HT-29 (cell line): ENCODE measurements at regions not wholly inside any gene's neighbourhood (a gene's known extent, or its start where the extent isn't known, plus 50 kb on each side); places are given as distances from the start of the nearest gene placed in this dataset.
"Not testable (repeated sequence)": the region's sequence is repeated elsewhere in the genome, so short reads cannot be mapped to it uniquely, and the experiment has no call there.

Source experiments
- DNase-seq: peaks from one replicate; pipeline ENCODE4 v3.0.0-alpha.2; 2015; ENCODE audit warnings: low spot score

DNA sequence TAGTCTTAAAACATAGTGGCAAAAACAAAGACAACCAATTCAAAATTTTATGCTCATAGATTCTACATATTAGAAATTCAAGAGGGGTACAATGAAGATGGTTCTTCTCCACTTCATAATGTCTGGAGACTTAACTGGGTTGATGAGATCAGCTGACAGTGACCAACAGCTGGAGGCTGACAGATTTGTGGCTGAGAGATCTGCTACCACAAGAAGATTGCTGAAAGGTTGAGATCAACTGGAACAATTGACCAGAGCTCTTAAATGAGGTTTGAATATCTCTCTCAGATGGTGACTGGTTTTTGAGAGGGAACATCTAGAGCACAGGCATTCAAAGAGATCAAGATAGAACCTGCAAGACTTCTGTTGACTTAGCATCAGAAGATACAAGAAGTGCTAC lies 254.1 kb upstream of the ARPP21 start:
- no peak for DNase-seq

DNA sequence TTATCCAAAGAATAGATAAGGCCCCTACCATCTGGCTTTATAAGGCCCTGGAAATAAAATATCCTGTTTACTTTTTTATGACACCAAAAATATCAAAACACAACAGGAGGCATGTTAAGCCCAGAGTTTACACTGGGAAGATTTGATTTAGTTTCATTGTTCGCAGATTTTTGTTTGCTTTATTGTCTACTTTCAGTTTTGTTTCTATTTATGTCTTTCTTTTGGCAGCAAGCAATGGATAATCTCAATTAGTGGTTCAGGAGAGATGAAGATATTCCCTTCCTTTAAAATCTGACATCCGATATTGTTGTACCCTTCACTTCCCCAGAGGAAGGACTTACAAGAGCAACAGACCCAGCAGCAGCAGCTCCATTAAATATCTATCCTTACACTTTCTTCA lies 249.4 kb upstream of the ARPP21 start:
- DNase-seq = no peak

DNA sequence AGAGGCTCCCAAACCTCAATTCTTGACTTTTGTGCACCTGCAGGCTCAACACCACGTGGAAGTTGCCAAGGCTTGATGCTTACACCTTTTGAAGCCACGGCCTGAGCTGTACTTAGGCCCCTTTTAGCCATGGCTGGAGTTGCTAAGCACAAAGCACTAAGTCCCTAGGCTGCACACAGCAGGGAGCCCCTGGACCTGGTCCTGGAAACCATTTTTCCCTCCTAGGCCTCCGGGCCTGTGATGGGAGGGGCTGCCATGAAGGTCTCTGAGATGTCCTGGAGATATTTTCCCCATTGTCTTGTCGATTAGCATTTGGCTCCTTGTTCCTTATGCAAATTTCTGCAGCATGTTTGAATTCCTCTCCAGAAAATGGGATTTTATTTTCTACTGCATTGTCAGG lies 247.1 kb upstream of the ARPP21 start:
- no peak for DNase-seq

DNA sequence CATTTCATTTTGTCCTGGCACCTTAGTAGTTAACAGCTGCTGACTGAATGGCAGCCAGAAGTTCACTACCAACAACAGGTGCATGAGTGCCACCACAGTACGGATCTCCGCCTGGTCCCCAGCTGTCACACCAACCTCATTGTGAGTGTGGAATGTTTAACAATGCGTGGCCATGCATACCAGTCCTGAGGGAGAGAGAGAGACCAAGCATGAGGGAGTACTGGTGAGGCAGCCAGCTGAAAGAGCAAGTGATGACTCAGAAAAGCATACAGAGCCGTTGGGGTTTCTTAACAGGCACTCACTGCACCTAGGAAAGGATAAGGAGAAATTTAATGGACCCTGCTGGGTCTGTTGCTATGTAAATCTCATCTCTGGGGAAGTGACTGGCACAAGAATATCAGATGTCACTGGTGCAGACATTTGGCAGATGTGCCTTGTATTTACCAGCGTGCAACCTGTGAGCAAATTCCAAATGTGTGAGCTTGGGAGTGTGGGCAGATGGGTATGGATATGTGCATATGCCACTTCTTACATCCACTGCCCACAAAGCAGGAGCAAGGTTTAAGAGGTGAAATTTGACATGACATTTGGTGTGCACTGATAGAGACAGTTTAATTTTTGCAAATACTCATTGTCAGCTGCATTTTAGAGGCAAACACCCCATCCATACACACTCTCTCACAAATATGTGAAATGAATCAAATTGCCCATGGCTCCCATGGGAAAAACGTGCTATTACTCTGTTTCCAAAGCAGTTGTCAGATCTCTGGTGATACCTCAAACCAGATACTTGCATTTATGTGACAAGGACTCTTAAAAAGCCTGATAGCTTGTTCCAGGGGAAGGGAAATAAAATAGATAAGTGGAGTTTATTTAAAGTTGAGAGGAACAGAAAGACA lies 245.2 kb upstream of the ARPP21 start:
- DNase-seq = no peak

DNA sequence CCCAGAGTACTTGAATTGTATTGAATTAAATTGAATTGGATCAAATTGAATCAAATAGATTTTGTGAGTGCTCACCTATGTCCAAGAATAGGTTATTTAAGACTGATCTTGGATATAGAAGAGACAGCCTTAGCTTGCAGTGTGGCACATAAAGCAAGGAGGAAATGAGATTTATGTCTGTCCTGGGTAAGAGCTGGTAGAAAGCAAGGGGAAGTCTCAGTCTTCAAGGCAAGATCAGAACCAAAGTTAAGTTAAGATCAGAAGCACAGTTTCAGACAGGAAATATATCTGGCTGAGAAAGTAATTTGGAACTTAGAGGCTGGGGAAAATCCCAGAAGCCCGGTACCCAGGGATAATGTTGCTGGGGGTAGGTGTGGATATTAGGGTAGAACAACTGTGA lies 244.4 kb upstream of the ARPP21 start:
- no peak for DNase-seq

DNA sequence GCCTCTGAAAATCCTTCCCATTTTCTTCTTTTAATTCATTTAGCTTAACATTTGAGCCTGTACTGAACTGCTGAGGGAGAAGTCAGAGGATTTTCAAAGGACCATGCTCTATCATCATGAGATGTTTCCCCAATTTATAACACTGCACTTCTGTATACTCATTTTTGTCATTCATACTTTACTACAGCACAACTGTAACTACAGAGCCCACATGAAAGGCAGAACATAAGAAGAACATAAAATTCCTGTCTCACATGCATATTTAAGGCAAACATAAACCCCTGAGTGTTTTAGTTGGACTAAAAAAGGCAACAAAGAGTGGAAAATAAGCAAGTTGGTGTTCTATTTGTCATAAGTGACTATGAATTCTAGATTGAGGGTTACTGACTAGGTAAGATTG lies 237.7 kb upstream of the ARPP21 start:
- DNase-seq = no peak

DNA sequence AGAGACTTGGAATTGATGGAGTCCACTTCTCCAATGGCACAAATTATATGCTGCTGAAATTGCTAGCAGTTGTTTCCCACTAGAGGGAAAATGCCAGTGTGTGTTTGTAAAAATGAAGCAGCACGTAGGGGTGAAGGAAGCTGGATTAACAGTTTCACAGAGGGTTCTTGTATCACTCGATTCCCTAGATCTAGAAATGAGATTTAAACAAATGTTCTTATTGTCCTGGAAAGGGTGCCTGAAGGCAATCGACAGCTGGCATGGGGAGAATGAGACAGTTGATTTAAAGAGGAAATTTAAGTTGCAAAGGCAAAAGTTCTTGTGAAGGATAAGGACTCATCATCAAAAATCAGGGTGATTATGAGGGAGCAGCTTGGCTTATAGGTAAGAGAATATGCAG lies 234.8 kb upstream of the ARPP21 start:
- no peak for DNase-seq

DNA sequence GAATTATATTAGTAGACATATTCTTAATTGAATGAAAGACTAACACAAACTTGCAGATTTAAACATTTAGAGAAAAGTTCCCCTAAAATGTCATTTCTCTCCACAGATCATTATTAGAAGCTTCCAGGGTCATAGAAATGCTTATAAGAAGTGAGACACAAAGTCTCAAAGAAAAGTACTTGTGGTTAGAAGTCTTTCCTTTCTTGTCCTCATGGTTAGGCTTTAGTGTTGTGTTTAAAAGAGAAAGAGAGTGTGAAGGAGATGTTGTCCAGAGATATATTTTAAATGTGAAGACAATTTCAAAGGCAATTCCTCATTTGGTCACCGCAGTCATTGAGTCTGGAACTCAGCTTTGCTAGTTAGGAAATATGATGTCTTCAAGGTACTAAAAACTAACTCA lies 230.4 kb upstream of the ARPP21 start:
- DNase-seq = no peak

DNA sequence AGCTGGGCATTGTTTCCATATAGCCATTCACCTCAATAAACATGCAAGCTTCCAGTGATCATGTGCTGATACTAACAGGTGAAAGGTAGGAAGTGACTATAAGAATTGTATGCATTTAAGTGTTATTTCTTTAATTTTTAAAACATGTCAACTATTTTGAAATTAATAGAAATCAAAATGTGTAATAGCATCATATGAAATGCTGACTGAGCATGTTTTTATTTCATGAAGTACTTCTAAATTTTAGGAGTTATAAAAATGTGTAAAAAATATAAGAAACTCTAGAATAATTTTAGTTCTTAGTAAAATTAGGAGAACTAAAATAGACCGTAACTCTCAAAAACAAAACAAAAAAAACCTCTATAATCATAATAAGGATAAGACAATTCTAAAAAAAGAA lies 229.3 kb upstream of the ARPP21 start:
- DNase-seq = no peak

DNA sequence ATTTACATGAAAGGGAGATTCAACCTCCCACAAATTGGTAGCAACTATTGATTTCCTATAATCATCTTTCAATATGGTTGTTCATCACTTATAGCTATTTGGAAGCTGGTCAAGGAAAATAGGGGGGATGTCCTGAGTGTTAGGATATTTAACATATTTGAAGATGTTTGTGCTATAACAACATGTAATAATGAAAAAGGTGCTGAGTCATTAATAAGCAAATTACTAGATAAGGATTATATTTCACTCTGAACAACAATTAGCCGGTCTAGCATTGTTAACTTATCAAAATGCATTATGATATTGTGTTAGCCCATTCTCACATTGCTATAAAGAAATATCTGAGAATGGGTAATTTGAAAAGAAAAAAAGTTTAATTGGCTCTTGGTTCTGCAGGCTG lies 225.8 kb upstream of the ARPP21 start:
- DNase-seq = no peak

DNA sequence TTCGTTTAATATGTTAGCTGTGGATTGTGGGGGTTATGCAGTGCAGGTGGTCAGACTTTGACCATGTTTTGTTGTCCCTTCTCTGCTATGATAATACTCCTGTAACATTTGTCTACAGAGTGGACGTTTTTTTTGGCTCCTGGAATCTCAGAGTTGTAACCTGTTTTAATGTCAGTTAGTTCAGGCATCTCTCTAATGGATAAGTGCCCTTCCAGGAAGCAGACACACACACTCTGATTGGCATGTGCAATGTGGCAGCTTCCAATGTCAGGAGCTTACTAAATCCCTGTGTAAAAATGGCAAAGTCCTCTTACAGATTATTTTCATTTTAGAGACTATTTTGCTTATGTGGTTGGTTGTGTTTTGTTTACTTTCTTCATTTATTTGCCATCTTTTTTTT lies 222.2 kb upstream of the ARPP21 start:
- DNase-seq = no peak

DNA sequence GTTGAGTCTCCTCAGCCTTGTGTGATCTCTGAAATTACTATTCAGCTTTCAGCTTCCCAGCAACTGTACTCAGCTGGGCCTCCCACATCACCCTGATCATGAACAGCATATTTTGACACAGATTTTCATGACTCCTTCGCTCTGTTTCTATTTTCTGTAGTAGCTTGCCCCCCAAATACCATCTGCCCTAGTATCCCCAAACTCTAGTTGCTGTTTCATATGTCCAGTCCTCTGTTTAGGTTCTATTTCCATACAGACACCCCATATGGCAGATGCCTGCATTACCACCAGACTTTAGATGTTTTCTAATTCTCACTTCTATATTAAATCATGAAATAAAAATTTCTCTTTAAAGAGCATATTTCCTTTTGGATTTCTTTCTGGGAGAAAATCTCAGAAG lies 217.2 kb upstream of the ARPP21 start:
- DNase-seq = no peak

DNA sequence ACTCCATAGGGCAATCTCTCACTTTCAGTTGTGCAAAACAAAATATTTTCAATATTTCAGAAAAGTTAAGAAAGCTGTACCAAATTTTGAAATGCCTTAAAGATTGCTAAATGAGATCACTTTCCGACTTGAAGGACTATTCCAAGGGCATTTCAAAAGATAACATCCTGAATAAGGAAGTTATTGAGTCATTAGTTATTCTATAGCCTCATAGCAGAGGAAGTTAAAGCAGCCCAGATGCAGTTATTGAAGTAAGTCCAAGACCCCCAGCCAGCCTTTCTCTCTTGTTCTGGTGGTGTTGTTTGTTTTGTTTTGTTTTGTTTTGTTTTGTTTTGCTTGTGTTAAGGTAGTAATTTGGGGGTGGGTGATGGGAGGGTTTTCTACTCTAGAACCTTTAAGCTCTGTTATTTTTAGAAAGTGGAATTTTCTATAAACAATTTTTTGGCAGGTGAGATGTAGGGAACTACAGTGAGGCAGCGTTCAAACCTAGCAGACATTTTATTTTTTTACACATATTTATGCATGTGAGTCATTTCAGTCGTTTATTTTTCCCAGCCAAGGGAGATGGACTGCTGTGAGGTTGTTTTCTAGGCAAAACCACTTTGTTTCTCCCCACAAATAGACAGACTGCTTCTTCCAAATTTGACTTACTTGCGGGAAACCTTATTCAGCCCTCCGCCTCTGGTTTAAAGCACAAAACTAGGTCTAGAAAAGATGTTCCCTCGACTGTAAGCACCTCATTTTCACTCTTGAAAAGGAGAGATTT lies 216.3 kb upstream of the ARPP21 start:
- no peak for DNase-seq

DNA sequence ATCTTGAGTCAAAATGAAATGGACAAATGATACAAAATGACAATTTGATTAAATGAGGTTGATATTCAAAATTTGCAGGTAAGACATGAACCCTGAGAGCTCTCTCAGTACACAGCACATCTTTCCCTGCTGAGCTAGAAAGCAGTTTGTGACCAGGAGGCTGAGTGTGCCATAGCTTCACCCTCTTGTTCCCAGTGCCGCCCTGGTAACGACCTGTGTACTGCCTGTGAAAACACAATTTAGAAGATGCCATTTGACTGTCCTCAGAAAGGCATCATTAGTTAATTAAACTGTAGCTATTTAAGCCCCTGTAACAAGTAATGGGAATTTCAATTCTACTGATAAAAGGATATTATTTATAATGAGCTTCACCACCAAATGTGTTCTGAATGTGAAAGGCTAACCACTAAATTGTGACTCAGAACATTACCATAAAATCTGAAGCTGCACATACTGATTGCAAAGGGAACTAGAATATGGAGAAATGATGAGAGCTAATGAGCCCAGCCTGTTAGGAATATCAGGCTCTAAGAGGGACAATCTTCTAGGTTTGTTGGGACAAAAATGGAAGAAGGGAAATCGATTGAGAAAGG lies 212.9 kb upstream of the ARPP21 start:
- DNase-seq = no peak

DNA sequence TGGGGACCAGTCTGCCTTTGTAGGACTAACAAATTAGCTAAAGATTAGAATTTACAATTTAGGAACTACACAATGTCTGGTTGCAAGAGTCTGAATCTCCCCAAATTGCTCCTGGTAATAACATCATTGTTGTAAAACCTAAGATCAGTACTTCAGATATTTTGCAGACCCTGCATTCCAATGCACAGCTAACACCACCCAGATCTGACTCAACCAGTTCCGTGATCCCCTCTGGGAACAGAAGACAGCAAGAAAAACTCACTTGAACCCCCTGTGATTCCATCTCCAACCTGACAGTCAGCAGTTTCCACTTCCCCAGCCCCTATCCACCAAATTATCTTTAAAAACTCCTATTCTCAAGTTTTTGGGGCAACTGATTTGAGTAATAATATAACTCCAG lies 201.9 kb upstream of the ARPP21 start:
- DNase-seq = no peak

DNA sequence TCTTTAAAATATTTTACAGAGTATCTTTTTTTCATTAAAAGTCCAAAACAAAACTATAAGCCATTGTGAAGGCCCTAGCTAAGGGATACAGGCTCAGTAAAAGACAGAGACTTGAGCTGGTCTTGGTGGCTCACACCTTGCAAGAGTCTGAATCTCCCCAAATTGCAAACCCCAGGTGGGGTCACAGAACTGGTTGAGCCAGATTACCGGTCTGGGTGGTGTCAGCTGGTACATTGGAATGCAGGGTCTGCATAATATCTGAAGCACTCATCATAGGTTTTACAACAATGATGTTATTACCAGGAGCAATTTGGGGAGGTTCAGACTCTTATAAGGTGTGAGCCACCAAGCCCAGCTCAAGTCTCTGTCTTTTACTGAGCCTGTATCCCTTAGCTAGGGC lies 201.2 kb upstream of the ARPP21 start:
- DNase-seq = no peak

DNA sequence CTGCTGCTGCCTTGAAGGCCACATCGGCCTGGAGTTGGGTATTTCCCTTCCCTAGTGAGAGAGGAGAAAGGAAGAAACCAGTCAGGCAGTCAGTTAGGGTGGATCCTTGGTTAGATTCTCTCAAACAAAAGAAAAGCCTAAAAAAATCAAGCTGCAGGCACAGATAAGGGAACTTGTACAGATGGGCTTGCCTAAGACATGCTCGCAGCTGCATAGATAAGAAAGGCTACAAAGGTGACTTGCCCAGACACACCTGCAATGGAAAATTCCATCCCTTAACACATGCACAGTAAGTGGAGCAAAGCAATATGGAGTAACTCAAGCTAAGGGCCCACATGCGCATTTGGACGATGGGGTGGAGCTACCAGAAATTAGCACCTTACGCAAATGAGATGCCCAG lies 199.7 kb upstream of the ARPP21 start:
- no peak for DNase-seq

DNA sequence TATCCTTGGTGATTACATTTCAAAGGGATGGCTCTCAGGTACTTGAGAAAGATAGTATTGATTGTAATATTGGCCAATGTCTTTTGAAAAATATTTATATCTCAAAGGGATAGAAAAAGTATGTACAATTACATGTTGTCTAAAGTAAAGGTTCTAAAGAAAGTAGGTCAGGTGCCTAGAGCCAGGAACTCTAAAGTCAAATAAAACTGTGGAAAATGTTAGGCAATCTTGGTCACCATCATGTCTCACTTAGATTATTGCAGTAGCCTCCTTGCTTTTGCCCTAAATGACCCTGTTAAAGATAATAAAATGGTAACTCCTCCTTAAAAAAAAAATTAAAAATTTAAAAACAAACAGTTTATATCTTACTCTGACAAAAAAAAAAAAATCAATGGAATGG lies 198.5 kb upstream of the ARPP21 start:
- no peak for DNase-seq

DNA sequence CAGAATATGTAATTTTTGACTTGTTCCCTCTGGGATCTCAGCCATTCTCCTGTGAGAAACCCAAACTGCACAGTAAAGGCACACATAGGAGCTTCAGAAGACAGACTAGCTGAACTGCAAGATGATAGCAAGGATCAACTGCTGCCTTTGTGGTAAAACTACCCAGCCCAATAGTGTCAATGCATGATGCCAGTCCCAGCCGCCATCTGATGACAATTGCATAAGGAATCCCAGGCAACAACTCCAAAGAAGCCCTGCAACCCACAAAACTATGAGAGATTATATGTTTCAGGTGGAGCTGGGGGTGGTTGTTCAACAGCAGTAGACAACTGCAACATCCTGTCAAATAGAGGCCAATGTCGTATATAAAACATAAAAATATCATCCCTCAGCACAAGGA lies 192.4 kb upstream of the ARPP21 start:
- DNase-seq = no peak

DNA sequence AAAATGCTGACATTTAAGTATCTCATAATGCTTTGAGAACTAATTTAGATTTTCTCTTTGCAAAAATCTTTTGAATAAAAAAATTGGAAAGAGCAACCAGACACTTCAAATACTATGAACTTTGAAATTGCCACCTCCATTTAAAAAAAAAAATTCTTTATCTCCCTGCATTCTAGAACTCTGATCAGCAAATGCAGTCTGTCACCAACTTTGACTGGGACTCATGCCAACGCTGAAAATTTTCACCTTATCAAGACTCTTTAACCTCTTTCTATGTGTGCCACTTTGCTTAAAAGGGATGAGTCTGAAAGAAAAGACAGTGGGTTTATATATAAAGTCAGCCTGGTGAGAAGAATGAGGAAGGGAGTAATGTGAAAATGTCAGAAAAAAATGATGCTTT lies 191.2 kb upstream of the ARPP21 start:
- DNase-seq = no peak

DNA sequence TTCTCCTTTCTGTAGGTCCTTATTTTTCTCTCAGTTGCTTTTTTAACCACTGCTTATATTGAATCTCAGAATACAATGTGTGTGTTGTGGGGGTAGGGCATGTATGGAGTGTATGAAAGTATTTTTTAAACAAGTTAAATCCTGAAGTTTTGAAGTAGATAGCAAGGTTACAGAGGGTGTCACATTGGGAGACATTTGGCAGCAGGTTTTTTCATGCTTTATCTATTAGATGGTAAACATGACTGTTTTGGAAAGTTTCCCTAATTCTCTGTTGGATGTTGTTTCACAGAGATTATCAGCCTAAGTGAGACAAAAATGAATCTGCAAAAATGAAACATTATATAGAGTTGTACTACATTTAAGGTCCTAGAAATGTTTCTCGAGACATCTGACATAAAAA lies 190.6 kb upstream of the ARPP21 start:
- DNase-seq = no peak

DNA sequence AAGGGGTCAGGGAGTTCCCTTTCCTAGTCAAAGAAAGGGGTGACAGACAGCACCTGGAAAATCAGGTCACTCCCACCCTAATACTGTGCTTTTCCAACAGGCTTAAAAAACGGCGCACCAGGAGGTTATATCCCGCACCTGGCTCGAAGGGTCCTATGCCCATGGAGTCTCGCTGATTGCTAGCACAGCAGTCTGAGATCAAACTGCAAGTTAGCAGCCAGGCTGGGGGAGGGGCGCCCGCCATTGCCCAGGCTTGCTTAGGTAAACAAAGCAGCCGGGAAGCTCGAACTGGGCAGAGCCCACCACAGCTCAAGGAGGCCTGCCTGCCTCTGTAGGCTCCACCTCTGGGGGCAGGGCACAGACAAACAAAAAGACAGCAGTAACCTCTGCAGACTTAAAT lies 184.5 kb upstream of the ARPP21 start:
- not testable (repeated sequence) for DNase-seq

DNA sequence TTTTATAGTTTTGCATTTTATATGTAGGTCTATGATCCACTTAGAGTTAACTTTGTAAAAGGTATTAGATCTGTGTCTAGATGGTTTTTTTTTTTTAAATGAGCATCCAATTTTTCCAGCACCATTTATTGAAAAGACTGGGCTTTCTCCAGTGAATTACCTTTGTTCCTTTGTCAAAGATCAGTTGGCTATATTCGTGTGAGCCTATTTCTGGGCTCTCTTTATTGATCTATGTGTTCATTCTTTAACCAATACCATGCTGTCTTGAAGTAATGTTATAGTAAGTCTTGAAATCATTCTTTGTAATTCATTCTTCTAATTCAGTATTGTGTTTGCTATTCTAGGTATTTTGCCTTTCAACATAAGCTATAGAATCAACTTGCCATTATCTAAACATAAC lies 165.4 kb upstream of the ARPP21 start:
- no peak for DNase-seq
